ENCODE measurements at regions not wholly inside any gene's neighbourhood (a gene's known extent, or its start where the extent isn't known, plus 50 kb on each side); places are given as distances from the start of the nearest gene placed in this dataset.

- Histone ChIP-seq H3K4me1 (no peaks in the 10 kb centered on the region), H3K9me3 (no peaks in the 10 kb centered on the region), H3K36me3 (replicated peaks in 1 of 2; ENCODE audit: insufficient read depth in 1 of 2, low read depth in 2 of 2) (no peaks in the 10 kb centered on the region), H3K27me3 (peaks cover 0 to 4% of the 10 kb centered on the region in 2 donors), H3K27ac (no peak overlapping the region), H3K4me3 (no peak overlapping the region)
- no peak for DNase-seq
- no peak for ATAC-seq
- WGBS, 2 donors: 46 to 49% methylated on average over 12 of the region's 12 CpGs
- intact Hi-C loops (cut with DNase I): no loop called here
- TF ChIP-seq POLR2A (IDR thresholded peaks at IDR 0.05): no peak
- TF ChIP-seq, protein P1, sequence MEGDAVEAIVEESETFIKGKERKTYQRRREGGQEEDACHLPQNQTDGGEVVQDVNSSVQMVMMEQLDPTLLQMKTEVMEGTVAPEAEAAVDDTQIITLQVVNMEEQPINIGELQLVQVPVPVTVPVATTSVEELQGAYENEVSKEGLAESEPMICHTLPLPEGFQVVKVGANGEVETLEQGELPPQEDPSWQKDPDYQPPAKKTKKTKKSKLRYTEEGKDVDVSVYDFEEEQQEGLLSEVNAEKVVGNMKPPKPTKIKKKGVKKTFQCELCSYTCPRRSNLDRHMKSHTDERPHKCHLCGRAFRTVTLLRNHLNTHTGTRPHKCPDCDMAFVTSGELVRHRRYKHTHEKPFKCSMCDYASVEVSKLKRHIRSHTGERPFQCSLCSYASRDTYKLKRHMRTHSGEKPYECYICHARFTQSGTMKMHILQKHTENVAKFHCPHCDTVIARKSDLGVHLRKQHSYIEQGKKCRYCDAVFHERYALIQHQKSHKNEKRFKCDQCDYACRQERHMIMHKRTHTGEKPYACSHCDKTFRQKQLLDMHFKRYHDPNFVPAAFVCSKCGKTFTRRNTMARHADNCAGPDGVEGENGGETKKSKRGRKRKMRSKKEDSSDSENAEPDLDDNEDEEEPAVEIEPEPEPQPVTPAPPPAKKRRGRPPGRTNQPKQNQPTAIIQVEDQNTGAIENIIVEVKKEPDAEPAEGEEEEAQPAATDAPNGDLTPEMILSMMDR (IDR thresholded peaks at IDR 0.05): no peak
These were observed 320.8 kb downstream of the ZNF536 start for GRCh38 chr19:30692879-30693503.

- H3K4me1 ChIP-seq: no peaks in the 10 kb centered on the region
- peaks cover 0 to 5% of the 10 kb centered on the region in 2 donors for H3K27me3 ChIP-seq
- no peak overlapping the region for H3K27ac ChIP-seq
- H3K36me3 ChIP-seq (replicated peaks in 1 of 2; ENCODE audit: insufficient read depth in 1 of 2, low read depth in 2 of 2): no peaks in the 10 kb centered on the region
- WGBS, 2 donors: 11 to 18% methylated on average over 21 of the region's 21 CpGs
- TF ChIP-seq, protein P1 (IDR thresholded peaks at IDR 0.05): no peak
- TF ChIP-seq POLR2A (IDR thresholded peaks at IDR 0.05): no peak
- intact Hi-C loops (cut with DNase I): no loop called here
- ATAC-seq (peak; percentile 33), DNase-seq (peak in 1 of 4 donors; percentile 33)
- no peak overlapping the region for H3K4me3 ChIP-seq
- H3K9me3 ChIP-seq: no peaks in the 10 kb centered on the region
These were observed 320.1 kb downstream of the ZNF536 start for GRCh38 chr19:30692181-30692811.

- no peak overlapping the region for H3K4me3 ChIP-seq
- no peak overlapping the region for H3K27ac ChIP-seq
These were observed 319.6 kb downstream of the ZNF536 start for GRCh38 chr19:30691819-30692166.

DNA sequence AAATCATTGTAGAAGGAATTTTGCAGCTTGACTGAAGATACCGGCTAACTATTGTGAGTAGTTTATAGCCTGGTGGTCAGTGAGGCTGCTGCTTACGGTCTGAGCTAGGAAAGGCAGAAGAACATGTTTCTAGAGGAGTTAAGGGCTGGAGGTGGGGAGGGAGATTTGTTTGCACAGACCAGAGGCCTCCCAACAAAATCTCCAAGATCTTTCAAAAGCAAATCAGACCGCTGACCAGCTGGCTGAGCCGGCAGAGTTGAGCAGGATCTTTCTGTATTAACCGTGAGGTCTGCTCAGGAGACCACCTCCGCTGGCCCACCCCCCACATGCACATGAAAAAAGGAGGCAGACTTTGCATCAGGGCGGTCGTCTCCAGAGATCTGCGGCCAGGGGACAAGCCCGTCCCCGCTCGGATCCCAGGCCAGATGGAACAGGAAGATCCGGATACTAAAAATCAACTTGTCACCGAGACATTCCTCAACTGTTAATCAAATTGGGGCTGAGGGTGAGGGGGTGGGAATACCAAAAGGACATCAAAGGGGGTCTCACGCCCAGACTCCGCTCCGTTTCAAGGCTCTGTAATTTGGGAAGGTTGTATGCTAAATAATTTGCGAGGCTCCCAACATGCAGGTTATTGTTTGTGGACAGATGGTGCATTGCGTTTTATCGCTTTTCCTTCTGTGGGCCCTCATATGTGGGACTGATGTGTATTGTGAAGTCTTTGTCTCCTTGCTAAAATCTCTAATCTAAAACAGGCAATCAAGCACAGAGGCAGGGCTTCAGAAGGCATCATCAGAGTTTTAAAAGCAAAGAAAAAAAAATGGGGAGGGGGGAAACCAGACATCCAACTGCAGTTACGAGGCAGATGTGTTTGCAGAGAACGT is 319.0 kb downstream of the ZNF536 start:
- ATAC-seq (no peak), DNase-seq (no peak)
- no peak overlapping the region for H3K27ac ChIP-seq
- TF ChIP-seq, protein P1 (IDR thresholded peaks at IDR 0.05): no peak
- TF ChIP-seq POLR2A (IDR thresholded peaks at IDR 0.05): no peak
- H3K9me3 ChIP-seq: no peaks in the 10 kb centered on the region
- intact Hi-C loops (cut with DNase I): no loop called here
- H3K4me1 ChIP-seq: no peaks in the 10 kb centered on the region
- peaks cover 0 to 5% of the 10 kb centered on the region in 2 donors for H3K27me3 ChIP-seq
- 41 to 47% methylated on average over 21 to 22 of the region's 22 CpGs for WGBS, 2 donors
- H3K36me3 ChIP-seq (replicated peaks in 1 of 2; ENCODE audit: insufficient read depth in 1 of 2, low read depth in 2 of 2): no peaks in the 10 kb centered on the region
- H3K4me3 ChIP-seq: no peak overlapping the region

More at GRCh38 chr19:30691819-30692166, 319.6 kb downstream of the ZNF536 start:
- Histone ChIP-seq H3K9me3 (no peaks in the 10 kb centered on the region), H3K27me3 (peaks cover 0 to 5% of the 10 kb centered on the region in 2 donors), H3K36me3 (replicated peaks in 1 of 2; ENCODE audit: insufficient read depth in 1 of 2, low read depth in 2 of 2) (no peaks in the 10 kb centered on the region), H3K4me1 (no peaks in the 10 kb centered on the region)
- WGBS, 2 donors: 38 to 46% methylated on average over 10 of the region's 10 CpGs
- DNase-seq (no peak), ATAC-seq (no peak)
- TF ChIP-seq POLR2A (IDR thresholded peaks at IDR 0.05): no peak
- TF ChIP-seq, protein P1 (IDR thresholded peaks at IDR 0.05): no peak
- intact Hi-C loops (cut with DNase I): no loop called here

Data from body of pancreas (tissue), 4 donors.